OCI-LY3 (cell line): ENCODE measurements at regions not wholly inside any gene's neighbourhood (a gene's known extent, or its start where the extent isn't known, plus 50 kb on each side); places are given as distances from the start of the nearest gene placed in this dataset.

ENCODE experiments used
- EZH2phosphoT487 ChIP-seq: fragments of 200-600 bp; shearing (Covaris generic); IDR thresholded peaks from 2 replicates; pipeline ENCODE4 v1.6.1; 2018; ENCODE audit warnings: antibody characterized with exemption, mixed run types, low read depth
- TF ChIP-seq, protein P1 (sequence below): fragments of 200-600, 300-600 bp; sonication (generic); IDR thresholded peaks from 2 replicates; pipeline ENCODE4 v1.5.1; 2014; ENCODE audit warnings: antibody characterized with exemption, low read length, low read depth

GRCh38 chr12:65643171-65643570 lies 181.1 kb upstream of the HMGA2 start:
- no peak for TF ChIP-seq EZH2phosphoT487
- TF ChIP-seq, protein P1, sequence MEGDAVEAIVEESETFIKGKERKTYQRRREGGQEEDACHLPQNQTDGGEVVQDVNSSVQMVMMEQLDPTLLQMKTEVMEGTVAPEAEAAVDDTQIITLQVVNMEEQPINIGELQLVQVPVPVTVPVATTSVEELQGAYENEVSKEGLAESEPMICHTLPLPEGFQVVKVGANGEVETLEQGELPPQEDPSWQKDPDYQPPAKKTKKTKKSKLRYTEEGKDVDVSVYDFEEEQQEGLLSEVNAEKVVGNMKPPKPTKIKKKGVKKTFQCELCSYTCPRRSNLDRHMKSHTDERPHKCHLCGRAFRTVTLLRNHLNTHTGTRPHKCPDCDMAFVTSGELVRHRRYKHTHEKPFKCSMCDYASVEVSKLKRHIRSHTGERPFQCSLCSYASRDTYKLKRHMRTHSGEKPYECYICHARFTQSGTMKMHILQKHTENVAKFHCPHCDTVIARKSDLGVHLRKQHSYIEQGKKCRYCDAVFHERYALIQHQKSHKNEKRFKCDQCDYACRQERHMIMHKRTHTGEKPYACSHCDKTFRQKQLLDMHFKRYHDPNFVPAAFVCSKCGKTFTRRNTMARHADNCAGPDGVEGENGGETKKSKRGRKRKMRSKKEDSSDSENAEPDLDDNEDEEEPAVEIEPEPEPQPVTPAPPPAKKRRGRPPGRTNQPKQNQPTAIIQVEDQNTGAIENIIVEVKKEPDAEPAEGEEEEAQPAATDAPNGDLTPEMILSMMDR: no peak
